HG02852 (cell line): ENCODE measurements at regions not wholly inside any gene's neighbourhood (a gene's known extent, or its start where the extent isn't known, plus 50 kb on each side); places are given as distances from the start of the nearest gene placed in this dataset.
"Not testable (repeated sequence)": the region's sequence is repeated elsewhere in the genome, so short reads cannot be mapped to it uniquely, and the experiment has no call there.

Experiments
- ATAC-seq: cut with Tn5 transposase; IDR thresholded peaks from one replicate; pipeline ENCODE4 v1.9.1; 2021; ENCODE audit warnings: mild to moderate bottlenecking, moderate library complexity; ENCODE audit not compliant: unreplicated experiment

DNA sequence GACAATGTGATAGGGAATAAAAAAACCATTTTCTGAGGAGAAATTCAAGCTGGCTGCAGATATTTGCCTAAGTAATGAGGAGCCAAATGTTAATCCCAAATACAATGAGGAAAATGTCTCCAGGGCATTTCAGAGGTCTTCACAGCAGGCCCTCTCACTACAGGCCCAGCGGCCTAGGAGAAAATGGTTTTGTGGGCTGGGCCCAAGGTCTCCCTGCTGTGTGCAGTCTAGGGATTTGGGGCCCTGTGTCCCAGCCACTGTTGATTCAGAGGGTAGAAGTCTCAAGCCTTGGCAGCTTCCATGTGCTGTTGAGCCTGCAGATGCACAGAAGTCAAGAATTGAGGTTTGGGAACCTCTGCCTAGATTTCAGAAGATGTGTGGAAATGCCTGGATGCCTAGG is 778.7 kb downstream of the CENPC start:
- no peak for ATAC-seq

- ATAC-seq: no peak
These were observed 795.0 kb downstream of the CENPC start for GRCh38 chr4:66750273-66750672.

DNA sequence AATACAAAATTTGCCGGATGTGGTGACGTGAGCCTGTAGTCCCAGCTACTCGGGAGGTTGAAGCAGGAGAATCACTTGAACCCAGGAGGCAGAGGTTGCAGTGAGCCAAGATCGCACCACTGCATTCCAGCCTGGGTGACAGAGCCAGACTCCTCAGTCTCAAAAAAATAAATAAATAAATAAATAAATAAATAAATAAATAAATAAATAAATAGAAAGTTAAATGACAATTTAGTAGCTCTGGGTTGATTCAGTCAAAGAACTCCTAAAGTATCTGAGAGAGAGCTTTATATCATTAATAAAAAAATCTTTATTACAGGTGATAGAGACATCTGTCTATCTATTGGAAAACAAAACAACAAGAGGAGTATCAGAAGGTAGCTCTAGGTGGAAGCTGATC is 798.4 kb downstream of the CENPC start:
- not testable (repeated sequence) for ATAC-seq

DNA sequence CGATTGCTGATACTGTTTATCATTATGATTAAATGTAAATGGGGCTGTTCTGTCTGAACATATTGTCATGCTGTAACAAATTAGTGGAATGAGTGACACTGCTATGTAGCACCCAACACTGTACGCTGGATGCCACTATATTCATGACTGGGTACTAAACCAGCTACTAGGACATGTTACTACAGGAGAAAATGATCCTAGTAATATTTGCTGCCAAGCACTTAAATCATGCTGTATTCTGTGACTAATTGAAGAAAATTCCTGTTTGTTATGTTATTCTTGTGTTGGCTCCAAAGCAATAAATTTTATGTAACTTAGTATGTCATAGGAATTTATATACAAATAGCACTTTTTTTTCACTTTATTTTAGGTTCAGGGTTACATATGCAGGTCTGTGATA is 804.2 kb downstream of the CENPC start:
- ATAC-seq: no peak

DNA sequence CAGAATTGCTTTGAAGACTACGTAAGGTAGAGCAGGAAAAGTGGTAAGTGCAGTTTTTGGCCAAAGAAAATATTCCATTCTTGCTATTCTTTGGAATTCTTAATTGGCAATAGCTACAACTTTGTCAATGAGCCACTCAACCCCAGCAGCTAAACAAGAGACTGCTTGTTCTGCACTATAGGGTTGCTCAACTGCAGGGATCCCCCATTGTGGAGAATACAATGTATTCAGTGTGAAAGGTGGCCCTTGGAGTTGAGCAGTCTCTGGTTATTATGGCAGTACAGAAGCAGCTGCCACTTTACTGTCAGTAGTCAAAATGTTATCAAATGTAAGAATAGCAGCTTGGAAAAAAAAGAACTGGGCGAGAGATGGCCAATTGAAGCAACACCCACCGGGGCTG is 808.7 kb downstream of the CENPC start:
- ATAC-seq: no peak

GRCh38 chr4:66728280-66728679 is 817.0 kb downstream of the CENPC start:
- no peak for ATAC-seq

- not testable (repeated sequence) for ATAC-seq
These were observed 832.9 kb downstream of the CENPC start for GRCh38 chr4:66712301-66712921.

- no peak for ATAC-seq
These were observed 841.1 kb downstream of the CENPC start for GRCh38 chr4:66704243-66704642.

GRCh38 chr4:66694739-66695138 is 850.6 kb downstream of the CENPC start:
- ATAC-seq: no peak

GRCh38 chr4:66693694-66694093 is 851.6 kb downstream of the CENPC start:
- no peak for ATAC-seq

DNA sequence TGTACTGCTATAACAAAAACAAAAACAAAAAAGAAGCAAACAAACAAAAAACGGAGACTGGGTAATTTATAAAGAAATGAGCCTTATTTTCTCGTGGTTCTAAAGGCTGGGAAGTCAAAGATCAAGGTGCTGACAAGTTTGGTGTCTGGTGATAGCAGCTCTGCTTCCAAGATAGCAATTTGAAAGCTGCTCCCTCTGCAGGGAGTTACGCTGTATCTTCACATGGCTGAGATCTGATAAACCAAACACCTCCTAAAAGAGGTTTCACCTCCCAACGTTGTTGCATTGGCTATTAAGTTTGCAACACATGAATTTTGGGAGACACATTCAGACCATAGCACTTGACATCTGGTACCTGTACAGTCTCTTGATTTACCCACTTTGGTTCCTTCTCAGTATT is 854.2 kb downstream of the CENPC start:
- no peak for ATAC-seq

DNA sequence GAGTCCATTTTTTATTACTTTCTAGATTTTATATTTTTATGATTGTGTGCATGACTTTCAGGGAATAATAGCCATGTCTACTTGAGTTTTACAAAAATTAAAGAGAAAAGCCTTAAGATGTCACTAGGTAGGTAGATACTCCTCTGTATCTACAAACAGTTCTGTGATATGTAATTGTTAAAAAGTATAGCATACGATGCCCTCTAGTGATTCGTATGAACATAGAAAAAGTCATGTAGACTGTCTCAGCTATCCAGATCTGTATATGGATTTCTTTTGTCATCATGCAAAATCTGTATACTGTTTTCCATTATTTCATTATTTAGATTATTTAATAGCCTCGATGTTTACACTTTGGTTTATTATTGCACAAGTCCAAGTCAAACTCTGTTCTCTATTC is 856.6 kb downstream of the CENPC start:
- no peak for ATAC-seq

DNA sequence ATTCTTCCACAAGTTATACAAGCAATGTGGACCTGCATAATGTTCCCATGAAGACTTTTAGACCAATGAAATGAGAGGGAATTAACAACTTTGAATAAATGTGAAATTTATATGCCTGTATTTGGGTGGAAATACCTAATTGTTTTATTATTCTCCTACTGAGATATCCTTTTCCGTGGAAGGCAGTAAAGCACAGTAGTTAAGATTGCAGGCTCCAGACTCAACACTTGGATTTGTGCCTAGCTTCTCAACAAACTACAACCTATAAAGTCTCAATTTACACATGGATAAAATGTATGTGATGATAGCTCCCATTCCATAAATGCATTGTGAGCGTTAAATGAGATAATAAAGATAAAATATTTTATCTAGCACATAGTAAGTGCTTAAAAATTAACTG is 857.8 kb downstream of the CENPC start:
- ATAC-seq: no peak

DNA sequence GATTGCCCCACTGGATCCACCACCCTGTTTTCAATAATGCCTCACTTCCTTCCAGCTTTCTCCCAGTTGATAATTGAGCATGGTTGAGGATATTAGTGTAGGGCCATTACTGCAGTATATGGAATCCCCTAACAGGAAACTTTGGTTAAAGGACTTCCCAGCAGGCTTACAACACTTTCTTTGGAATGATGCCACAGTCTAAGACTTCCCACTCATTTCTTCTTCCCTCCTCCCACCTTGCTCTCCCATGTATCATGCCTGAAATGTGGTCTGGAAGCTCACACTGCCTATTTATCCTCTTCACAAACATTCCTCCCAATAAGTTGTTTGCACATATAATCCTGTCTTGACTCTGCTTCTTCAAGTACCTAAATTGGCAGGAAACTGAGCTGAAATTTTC is 863.3 kb downstream of the CENPC start:
- ATAC-seq: no peak

GRCh38 chr4:66667249-66667648 is 878.1 kb downstream of the CENPC start:
- no peak for ATAC-seq

DNA sequence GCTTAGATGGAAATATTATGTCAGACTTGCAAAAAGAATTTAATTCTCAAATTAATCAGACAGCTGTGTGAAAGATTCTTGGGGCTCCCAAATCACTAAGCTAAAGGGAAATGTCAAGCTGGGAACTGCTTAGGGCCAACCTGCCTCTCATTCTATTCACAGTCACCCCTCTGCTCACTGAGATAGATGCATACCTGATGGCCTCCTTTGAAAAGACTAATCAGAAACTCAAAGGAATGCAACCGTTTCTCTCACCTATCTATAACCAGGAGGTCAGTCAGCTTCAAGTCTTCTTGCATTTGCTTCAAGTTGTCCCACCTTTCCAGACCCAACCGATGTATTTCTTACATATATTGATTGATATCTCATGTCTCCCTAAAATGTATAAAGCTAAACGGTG is 882.7 kb downstream of the CENPC start:
- ATAC-seq: no peak

DNA sequence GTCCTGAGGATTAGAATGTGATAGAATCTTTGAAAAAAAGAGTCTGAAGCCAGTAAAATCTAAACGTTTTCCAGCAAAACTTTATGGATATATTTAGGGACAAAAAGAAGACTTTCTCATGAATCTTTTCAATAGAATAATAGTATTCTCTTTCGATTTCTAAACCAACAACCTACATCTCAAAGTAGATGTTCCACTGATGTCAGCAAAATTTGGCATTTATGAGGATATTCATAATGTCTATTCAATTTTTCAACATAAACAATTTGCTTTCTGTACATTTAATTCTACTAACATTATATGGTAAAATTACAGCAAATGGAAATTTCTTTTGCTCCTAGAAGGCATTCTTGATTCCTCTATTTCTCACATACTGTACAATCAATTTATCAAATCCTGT is 886.5 kb downstream of the CENPC start:
- no peak for ATAC-seq

DNA sequence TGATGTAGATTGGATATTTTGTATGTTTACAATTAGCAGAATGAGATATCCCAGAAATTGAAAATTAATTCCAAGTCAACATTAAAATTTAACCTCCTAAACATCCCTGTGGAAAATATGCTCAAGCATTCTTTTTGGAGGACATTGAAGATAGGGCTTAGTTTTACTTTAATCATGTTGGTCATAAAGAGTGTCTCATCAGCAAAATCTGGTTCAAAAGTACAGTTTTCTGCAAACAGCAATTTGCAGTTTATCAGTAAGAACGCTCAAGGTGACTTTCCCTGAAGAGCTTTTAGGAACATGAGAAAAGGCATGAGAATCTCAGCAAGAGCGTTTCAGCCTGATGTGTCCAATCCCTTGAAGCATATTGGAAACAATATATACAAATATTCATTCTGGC is 889.8 kb downstream of the CENPC start:
- ATAC-seq: no peak

DNA sequence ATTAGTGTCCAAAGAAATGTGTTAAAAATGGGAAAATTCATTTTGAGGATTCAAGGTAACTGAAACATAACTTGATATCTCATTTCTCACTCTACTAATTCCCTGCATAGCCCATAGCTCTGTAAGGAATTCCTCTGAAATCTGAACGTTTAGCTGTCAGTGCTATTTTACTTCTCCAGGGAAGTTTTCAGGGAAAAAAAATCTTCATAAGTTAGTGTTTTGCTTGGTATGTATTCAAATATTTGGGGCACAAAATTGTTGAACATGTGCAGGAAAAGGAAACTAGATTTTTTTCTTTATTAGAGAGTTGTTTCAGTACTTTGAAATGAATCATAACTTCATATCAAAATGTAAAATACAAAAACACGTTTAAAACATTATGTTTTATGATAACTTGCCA is 891.4 kb downstream of the CENPC start:
- no peak for ATAC-seq

DNA sequence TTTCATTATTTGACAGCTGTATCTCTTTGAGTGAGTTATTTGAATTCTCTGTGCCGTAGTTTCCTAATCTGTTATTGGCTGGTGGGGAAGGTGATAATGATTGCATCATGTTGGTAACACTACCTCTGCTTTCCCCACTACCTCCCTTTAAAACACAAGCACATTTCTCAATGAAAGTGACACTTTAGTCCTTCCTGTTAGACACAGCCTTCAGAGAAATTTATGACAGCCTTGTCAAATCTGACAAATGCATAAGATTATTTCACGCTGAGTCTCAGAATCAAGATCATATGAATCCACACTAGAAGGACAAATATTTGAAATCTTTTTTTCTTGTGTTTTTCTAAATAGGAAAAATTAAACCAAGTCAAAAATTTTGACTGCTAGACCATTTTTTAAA is 896.1 kb downstream of the CENPC start:
- ATAC-seq: no peak

DNA sequence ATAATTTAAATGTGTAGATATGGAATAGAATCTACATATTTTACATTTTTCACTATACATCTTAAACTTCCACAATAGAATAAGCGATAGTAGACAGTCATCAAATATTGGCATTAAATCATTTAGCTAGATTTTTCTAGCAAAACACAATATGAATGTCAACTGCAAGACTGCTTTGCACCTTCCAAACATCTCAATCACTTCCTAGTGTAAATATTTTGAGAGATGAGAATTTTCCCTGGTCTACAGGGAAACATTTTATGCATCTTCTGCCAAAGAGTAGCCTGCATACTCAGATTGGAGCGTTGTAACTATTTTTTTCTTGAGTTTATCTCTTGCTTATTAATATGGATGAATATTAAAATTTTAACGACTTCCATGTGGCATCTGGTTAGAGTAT is 897.4 kb downstream of the CENPC start:
- ATAC-seq: no peak

GRCh38 chr4:66647476-66647875 is 897.8 kb downstream of the CENPC start:
- ATAC-seq: no peak

- ATAC-seq: no peak
These were observed 904.9 kb downstream of the CENPC start for GRCh38 chr4:66640233-66640990.
